DOHH2 (cell line): ENCODE measurements at regions not wholly inside any gene's neighbourhood (a gene's known extent, or its start where the extent isn't known, plus 50 kb on each side); places are given as distances from the start of the nearest gene placed in this dataset.

ENCODE experiments used
- H3F3A ChIP-seq: fragments of 200-600 bp; sonication (generic), shearing (Covaris generic); 2 replicates; pipeline ENCODE4 v1.6.0; 2016; ENCODE audit warnings: antibody characterized with exemption, mild to moderate bottlenecking; ENCODE audit not compliant: control insufficient read depth, insufficient read depth
- H3K27ac ChIP-seq: fragments of 200-600 bp; sonication (generic); 2 replicates; pipeline ENCODE4 v1.5.1; 2014; ENCODE audit warnings: low read depth, mild to moderate bottlenecking, low read length, moderate library complexity
- H3K27me3 ChIP-seq: fragments of 200-600 bp; sonication (generic); 2 replicates; pipeline ENCODE4 v1.6.1; 2014; ENCODE audit warnings: mild to moderate bottlenecking, low read length, mixed read lengths; ENCODE audit not compliant: control insufficient read depth
- H3K36me3 ChIP-seq: fragments of 200-600 bp; sonication (generic); 2 replicates; pipeline ENCODE4 v1.6.1; 2014; ENCODE audit warnings: mild to moderate bottlenecking, low read length, moderate library complexity, mixed read lengths; ENCODE audit not compliant: control insufficient read depth
- H3K4me1 ChIP-seq: fragments of 200-600 bp; sonication (generic); 2 replicates; pipeline ENCODE4 v1.6.1; 2014; ENCODE audit warnings: mild to moderate bottlenecking, low read length, mixed read lengths; ENCODE audit not compliant: control insufficient read depth
- H3K4me2 ChIP-seq: fragments of 200-600 bp; sonication (generic); 2 replicates; pipeline ENCODE4 v1.6.0; 2014; ENCODE audit warnings: mild to moderate bottlenecking, low read length, moderate library complexity
- H3K4me3 ChIP-seq: fragments of 200-600 bp; sonication (generic); 2 replicates; pipeline ENCODE4 v1.5.1; 2014; ENCODE audit warnings: mild to moderate bottlenecking, low read length, mixed read lengths
- H3K79me2 ChIP-seq: fragments of 200-600 bp; sonication (generic); 2 replicates; pipeline ENCODE4 v1.6.1; 2014; ENCODE audit warnings: mild to moderate bottlenecking, low read length, mixed read lengths; ENCODE audit not compliant: control insufficient read depth
- H3K9me2 ChIP-seq: fragments of 200-600 bp; sonication (generic); replicated peaks from 2 replicates; pipeline ENCODE4 v1.6.1; 2014; ENCODE audit warnings: mild to moderate bottlenecking, low read length, mixed read lengths; ENCODE audit not compliant: control insufficient read depth
- H3K9me3 ChIP-seq: fragments of 200-600 bp; sonication (generic); 2 replicates; pipeline ENCODE4 v1.6.1; 2014; ENCODE audit warnings: antibody characterized with exemption, low read length, mixed read lengths; ENCODE audit not compliant: control insufficient read depth, insufficient read depth
- H4K20me1 ChIP-seq: fragments of 200-600 bp; sonication (generic); 2 replicates; pipeline ENCODE4 v1.6.0; 2014; ENCODE audit warnings: low read depth, mild to moderate bottlenecking, antibody characterized with exemption, low read length, moderate library complexity; ENCODE audit not compliant: control insufficient read depth, insufficient read depth
- CTCF ChIP-seq: fragments of 200-600 bp; sonication (generic); IDR thresholded peaks from one replicate; pipeline ENCODE4 v1.5.1; 2014; ENCODE audit warnings: antibody characterized with exemption, mild to moderate bottlenecking, low read depth, low read length; ENCODE audit not compliant: poor library complexity, severe bottlenecking
- EZH2phosphoT487 ChIP-seq: fragments of 200-600 bp; sonication (generic); IDR thresholded peaks from 2 replicates; pipeline ENCODE4 v1.6.1; 2017; ENCODE audit warnings: borderline replicate concordance, mild to moderate bottlenecking, antibody characterized with exemption, low read length, moderate library complexity, mixed read lengths

- Histone ChIP-seq H3K79me2 (no peaks in the 10 kb centered on the region), H3K27me3 (no peaks in the 10 kb centered on the region), H4K20me1 (no peaks in the 10 kb centered on the region), H3F3A (no peaks in the 10 kb centered on the region), H3K36me3 (no peaks in the 10 kb centered on the region), H3K9me2 (no peaks in the 10 kb centered on the region), H3K9me3 (no peaks in the 10 kb centered on the region), H3K4me1 (no peaks in the 10 kb centered on the region), H3K4me3 (no peak overlapping the region), H3K4me2 (no peak overlapping the region), H3K27ac (no peak overlapping the region)
- TF ChIP-seq CTCF (no peak), EZH2phosphoT487 (no peak)
These were observed 354.4 kb upstream of the WWC1 start for GRCh38 chr5:167936944-167937634.

- Histone ChIP-seq H3F3A (no peaks in the 10 kb centered on the region), H3K4me1 (no peaks in the 10 kb centered on the region), H3K4me3 (no peak overlapping the region), H3K9me3 (no peaks in the 10 kb centered on the region), H3K36me3 (no peaks in the 10 kb centered on the region), H3K9me2 (no peaks in the 10 kb centered on the region), H3K27ac (no peak overlapping the region), H3K27me3 (no peaks in the 10 kb centered on the region), H3K79me2 (no peaks in the 10 kb centered on the region), H3K4me2 (no peak overlapping the region), H4K20me1 (no peaks in the 10 kb centered on the region)
- no peak for TF ChIP-seq EZH2phosphoT487
- no peak for TF ChIP-seq CTCF
These were observed 353.8 kb upstream of the WWC1 start for GRCh38 chr5:167937635-167937998.

- Histone ChIP-seq H3K9me3 (no peaks in the 10 kb centered on the region), H3K27me3 (no peaks in the 10 kb centered on the region), H4K20me1 (no peaks in the 10 kb centered on the region)
These were observed 351.8 kb upstream of the WWC1 start for GRCh38 chr5:167939686-167940085.

More at GRCh38 chr5:167939686-167940085, 351.8 kb upstream of the WWC1 start:
- H3K9me2 ChIP-seq = no peaks in the 10 kb centered on the region
- no peaks in the 10 kb centered on the region for H3K36me3 ChIP-seq
- H3K79me2 ChIP-seq = no peaks in the 10 kb centered on the region
- no peak overlapping the region for H3K4me2 ChIP-seq
- H3K27ac ChIP-seq = no peak overlapping the region
- H3F3A ChIP-seq = no peaks in the 10 kb centered on the region
- TF ChIP-seq CTCF = no peak
- TF ChIP-seq EZH2phosphoT487 = no peak
- no peaks in the 10 kb centered on the region for H3K4me1 ChIP-seq
- H3K4me3 ChIP-seq = no peak overlapping the region
